C4-2B (cell line): ENCODE measurements at regions not wholly inside any gene's neighbourhood (a gene's known extent, or its start where the extent isn't known, plus 50 kb on each side); places are given as distances from the start of the nearest gene placed in this dataset.

Experiments used
- CTCF ChIP-seq: fragments of 450-650 bp; conservative IDR thresholded peaks from 2 replicates; pipeline ENCODE4 v1.5.1; 2017; ENCODE audit warnings: mild to moderate bottlenecking
- ZFX ChIP-seq: fragments of 450-650 bp; IDR thresholded peaks from 2 replicates; pipeline ENCODE4 v1.6.1; 2017

DNA sequence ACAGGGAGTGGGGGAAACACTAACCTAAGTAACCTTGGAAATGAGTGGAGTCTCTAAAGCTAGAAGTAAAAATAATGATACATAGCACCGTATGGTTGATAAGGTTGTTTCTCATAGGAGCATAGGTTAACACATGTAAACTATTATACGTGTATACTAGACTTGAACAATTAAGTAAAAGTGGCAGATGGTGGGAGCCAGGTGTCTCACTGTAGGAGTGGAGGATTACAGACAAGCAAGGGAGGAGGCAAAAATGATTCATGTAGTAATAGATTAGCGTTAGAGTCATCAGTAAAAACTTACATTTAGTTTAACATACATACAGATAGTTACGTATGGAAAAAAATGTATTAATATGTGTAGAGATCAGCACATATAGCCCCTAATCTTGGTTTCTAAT is 138.4 kb upstream of the DSCAM start:
- no peak for TF ChIP-seq CTCF
- no peak for TF ChIP-seq ZFX
